NCI-H345 (cell line): ENCODE measurements at regions not wholly inside any gene's neighbourhood (a gene's known extent, or its start where the extent isn't known, plus 50 kb on each side); places are given as distances from the start of the nearest gene placed in this dataset.
"Not testable (repeated sequence)": the region's sequence is repeated elsewhere in the genome, so short reads cannot be mapped to it uniquely, and the experiment has no call there.

Experiments
- DNase-seq: peaks from one replicate; lab custom pipeline; 2025; lab: John Stamatoyannopoulos, UW

- no peak for DNase-seq
Observed at GRCh38 chr5:28305891-28306290, 1267.5 kb upstream of the CDH9 start.

DNA sequence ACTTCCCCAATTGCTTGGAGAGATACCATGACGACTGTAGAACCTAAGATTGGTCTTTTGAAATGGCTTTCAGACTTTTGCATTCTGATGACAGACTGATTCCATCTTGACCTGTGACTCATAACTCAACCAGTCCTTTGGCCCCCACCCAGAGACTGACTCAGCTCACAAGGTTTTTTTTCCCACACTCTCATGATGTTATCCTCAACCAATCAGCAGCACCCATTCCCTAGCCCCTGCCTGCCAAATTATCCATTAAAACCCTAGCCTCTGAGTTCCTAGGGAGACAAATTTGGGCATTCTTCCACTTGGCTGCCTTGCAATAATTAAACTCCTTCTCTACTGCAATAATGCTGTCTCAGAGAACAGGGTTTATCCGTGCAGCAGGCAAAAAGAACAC lies 1263.3 kb upstream of the CDH9 start:
- DNase-seq = no peak

DNA sequence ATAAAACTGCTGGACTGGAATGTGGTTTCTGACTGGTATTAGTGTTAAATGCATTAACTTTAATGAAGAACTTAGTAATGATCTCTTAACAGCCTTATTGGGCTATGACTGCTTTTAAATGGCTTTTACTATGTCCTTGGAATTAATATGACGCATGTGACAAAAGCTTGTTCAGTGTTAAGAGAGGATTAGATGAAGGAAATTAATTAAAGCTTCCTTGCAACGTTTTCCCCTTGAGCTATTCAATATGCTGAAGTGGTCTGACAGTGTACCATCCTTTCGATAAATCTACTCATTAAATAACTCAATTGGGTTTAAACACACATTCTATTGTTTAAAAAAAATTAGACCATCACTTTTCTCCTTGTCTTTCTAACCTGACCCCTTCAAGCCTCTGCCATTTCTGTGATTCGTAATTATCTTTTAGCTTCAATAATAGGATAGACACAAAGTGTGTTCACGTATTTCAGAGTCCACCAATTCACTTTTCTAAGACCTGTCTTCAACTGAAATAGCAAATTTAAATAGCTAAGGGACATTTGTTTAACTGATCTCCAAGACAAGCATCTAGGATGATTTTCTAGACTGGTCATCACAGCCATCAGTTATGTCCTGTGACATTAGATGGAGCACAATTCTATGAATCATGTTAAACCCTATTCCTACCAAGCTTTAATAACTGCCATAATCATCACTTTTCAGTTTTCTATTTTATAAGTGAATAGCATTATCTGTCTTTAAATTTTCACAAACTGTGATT lies 1258.0 kb upstream of the CDH9 start:
- no peak for DNase-seq

- DNase-seq = not testable (repeated sequence)
Observed at GRCh38 chr5:28287021-28287420, 1248.6 kb upstream of the CDH9 start.

DNA sequence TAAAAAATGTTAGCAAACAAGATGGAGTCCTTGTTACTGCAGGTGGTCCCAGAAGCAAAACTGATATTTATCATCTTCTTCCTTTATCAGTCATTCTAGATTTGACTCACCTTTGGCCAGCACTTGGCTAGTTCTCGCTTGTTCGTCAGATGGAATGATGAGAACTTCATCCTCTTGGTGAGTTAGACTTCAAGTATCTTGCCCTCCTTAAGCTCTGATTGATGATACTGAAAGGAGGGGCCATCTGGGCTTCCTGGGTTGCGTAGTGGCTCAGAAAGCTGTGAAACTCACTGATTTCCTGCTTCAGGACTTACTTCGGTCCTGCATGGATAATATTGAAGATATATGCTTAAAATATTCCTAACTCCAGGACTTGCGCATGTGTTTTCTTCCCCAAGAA lies 1248.2 kb upstream of the CDH9 start:
- DNase-seq = no peak

- DNase-seq = no peak
Observed at GRCh38 chr5:28284788-28285187, 1246.4 kb upstream of the CDH9 start.

- DNase-seq = no peak
Observed at GRCh38 chr5:28281351-28281750, 1243.0 kb upstream of the CDH9 start.

DNA sequence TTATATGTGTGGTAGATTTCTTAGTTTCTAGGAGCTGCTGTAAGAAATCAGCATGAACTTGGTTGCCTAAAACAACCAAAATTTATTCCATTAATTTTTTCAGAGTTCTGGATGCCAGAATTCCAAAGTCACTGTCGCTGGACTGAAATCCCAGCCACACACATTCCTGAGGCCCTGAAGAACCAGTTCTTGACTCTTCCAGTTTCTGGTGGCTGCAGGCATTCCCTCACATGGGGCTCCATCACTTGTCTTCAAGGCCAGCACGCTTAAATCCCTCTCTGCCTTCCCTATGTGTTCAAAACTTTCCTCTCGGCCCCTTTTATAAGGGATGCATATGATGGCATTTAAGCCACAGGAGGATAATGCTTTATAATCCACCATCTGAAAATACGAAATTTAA lies 1237.5 kb upstream of the CDH9 start:
- no peak for DNase-seq

GRCh38 chr5:28269978-28270377 lies 1231.6 kb upstream of the CDH9 start:
- no peak for DNase-seq

GRCh38 chr5:28265877-28266276 lies 1227.5 kb upstream of the CDH9 start:
- DNase-seq = no peak

- no peak for DNase-seq
Observed at GRCh38 chr5:28254846-28255245, 1216.5 kb upstream of the CDH9 start.

DNA sequence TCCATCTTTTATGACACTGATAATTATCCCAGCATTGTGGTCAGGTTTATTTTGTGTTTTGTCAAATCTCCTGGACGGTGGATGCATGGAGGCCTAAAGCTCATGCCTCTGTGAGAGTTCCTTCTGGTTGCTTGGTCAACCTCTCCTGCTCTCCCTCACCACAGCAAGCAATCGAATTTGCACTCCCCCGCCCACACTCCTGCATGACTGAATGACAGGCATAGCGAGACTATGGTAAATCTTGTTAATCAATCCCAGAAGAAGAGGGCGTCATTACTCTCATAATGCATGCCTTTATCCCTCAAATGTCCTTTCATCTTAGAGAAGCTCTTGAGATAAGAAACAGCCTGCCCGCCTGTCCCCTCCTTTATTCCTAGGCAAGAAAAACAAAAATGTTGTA lies 1215.0 kb upstream of the CDH9 start:
- no peak for DNase-seq

- DNase-seq = no peak
Observed at GRCh38 chr5:28249771-28250415, 1211.5 kb upstream of the CDH9 start.

DNA sequence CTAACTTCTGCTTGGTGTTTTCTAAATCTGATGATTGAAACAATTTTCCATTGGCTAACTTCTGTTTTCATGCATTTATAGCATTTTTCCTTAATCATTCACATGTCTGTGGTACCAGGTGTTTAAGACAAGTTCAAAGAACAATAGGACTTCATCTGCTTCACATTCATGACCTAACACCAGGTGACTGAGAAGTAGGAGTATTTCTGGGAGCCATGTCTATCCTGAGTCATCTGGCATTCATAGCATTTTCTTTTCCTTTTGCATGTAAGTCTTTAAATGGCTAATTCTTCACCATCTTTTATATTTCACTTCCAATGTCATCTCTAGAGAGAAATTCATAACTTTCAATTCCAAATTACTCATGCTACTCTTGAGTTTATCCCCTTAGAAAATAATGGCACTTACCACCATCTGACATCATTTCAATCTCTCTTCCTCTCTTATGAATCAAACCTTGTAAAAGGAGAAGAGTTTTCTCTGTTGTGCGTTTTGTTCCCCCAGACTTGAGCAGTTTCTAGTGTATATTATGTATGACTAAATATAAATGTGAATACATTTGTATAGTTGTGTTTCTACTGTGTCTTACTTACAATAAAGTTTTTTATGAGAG lies 1196.1 kb upstream of the CDH9 start:
- DNase-seq = no peak

- no peak for DNase-seq
Observed at GRCh38 chr5:28226407-28226806, 1188.0 kb upstream of the CDH9 start.

GRCh38 chr5:28219539-28219938 lies 1181.2 kb upstream of the CDH9 start:
- no peak for DNase-seq

- DNase-seq = no peak
Observed at GRCh38 chr5:28217695-28218094, 1179.3 kb upstream of the CDH9 start.

DNA sequence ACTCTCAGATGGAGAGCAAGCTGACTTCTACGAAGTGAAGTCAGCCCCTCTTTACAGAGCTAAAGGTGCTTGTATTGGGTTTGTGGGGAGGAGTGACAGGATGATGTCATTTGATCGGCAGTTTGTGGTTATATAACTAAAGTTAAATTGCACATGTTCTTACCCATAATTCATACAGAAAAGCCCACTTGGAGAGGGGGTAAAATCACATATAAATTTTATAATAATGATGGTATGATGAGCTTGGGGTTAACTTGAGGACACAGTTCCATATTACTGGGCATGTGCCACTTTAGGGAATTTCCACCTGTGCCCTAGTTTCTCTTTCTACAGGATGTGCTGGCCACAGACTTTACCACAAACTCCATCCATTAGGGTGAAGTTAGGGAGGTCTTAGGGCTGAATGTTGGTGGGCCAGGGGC lies 1178.6 kb upstream of the CDH9 start:
- no peak for DNase-seq

DNA sequence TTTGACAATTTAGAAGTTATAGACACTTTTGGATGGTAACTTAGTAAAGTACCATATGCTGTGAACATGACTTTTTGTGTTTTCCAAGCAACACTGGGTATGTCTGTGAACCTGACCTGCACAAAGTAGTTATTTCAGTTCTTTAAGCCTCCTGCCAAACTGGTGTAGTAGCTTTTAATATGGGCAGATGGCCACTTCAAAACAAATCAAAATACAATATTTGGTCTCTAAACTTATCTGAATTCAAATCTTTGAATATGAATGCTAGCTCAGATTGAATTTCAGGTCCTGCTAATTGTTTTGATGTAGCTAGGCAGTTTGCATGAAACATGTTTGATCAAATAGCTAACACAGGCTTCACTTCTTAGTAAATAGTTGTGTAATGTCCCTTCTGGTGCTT lies 1176.7 kb upstream of the CDH9 start:
- no peak for DNase-seq

- no peak for DNase-seq
Observed at GRCh38 chr5:28214292-28214691, 1175.9 kb upstream of the CDH9 start.

- no peak for DNase-seq
Observed at GRCh38 chr5:28208356-28208755, 1170.0 kb upstream of the CDH9 start.

GRCh38 chr5:28190011-28190410 lies 1151.6 kb upstream of the CDH9 start:
- no peak for DNase-seq

DNA sequence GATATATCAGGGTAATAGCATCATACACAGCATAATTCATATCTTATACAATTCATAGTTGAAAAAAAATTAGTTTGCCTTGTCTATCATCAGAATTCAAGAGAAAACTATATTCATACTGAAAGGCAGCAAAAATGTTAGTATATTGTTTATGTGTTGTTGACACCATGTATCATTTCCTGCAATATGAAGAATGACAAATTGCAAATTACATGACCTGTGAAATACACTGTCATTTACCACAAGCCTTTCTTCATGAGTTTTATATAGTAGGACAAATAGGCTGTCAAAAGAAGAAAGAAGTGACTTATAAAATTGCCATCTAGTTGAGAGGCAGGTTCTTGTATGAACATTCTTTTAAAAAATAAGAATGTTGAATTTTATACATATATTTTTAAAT lies 1136.3 kb upstream of the CDH9 start:
- no peak for DNase-seq
